MCF 10A (cell line): ENCODE measurements at regions not wholly inside any gene's neighbourhood (a gene's known extent, or its start where the extent isn't known, plus 50 kb on each side); places are given as distances from the start of the nearest gene placed in this dataset.

Source experiments
- BruUV-seq: library from RNA; stranded (reverse); fragments of 400-500 nt; replicated peaks from 2 replicates; lab custom pipeline; 2021; lab: Mats Ljungman, UMichigan
- CTCF ChIA-PET: fragments of 300-600 bp; sonication (Branson Sonifier 250); formaldehyde crosslinking; extraction: SDS; loops from one replicate; lab custom pipeline; 2021; ENCODE audit warnings: antibody characterized with exemption, inconsistent platforms; lab: Yijun Ruan, JAX
- POLR2A ChIA-PET: fragments of 300-600, 350-650 bp; sonication (Branson Sonifier 250); formaldehyde crosslinking; extraction: SDS; loops from one replicate; lab custom pipeline; 2020; ENCODE audit warnings: antibody characterized with exemption, inconsistent platforms; lab: Yijun Ruan, JAX
- DNase-seq: peaks from one replicate; pipeline ENCODE4 v3.0.0-alpha.2; 2018; ENCODE audit not compliant: unreplicated experiment
- H3K27ac Mint-ChIP-seq: one replicate; pipeline ENCODE4 v1.8.0; 2022; ENCODE audit warnings: mild to moderate bottlenecking, low read depth, mixed read lengths; ENCODE audit not compliant: unreplicated experiment
- H3K27me3 Mint-ChIP-seq: one replicate; pipeline ENCODE4 v1.8.0; 2022; ENCODE audit warnings: mixed read lengths; ENCODE audit not compliant: insufficient read depth, unreplicated experiment
- H3K36me3 Mint-ChIP-seq: one replicate; pipeline ENCODE4 v1.8.0; 2022; ENCODE audit warnings: mild to moderate bottlenecking, moderate library complexity, mixed read lengths; ENCODE audit not compliant: insufficient read depth, unreplicated experiment
- H3K4me1 Mint-ChIP-seq: one replicate; pipeline ENCODE4 v1.8.0; 2022; ENCODE audit warnings: mixed read lengths; ENCODE audit not compliant: insufficient read depth, unreplicated experiment
- H3K4me3 Mint-ChIP-seq: one replicate; pipeline ENCODE4 v1.8.0; 2022; ENCODE audit warnings: mild to moderate bottlenecking, moderate library complexity, mixed read lengths; ENCODE audit not compliant: unreplicated experiment
- H3K9me3 Mint-ChIP-seq: one replicate; pipeline ENCODE4 v1.8.0; 2022; ENCODE audit warnings: mixed read lengths; ENCODE audit not compliant: unreplicated experiment
- CTCF ChIP-seq: fragments of 200-600 bp; IDR thresholded peaks from one replicate; pipeline ENCODE4 v1.8.0; 2022; ENCODE audit warnings: antibody characterized with exemption, mild to moderate bottlenecking; ENCODE audit not compliant: unreplicated experiment
- intact Hi-C: fragments of 100-400 bp; cut with micrococcal nuclease; formaldehyde crosslinking; loops from 2 replicates; pipeline ENCODE4 v1.14.1; 2022

- no peak for TF ChIP-seq CTCF
- H3K4me1 Mint-ChIP-seq = no peaks in the 10 kb centered on the region
- POLR2A ChIA-PET = no interaction called here
- no peaks in the 10 kb centered on the region for H3K9me3 Mint-ChIP-seq
- DNase-seq = no peak
- no peaks in the 10 kb centered on the region for H3K27me3 Mint-ChIP-seq
- H3K4me3 Mint-ChIP-seq = no peak overlapping the region
- intact Hi-C loops = no loop called here
- H3K36me3 Mint-ChIP-seq = peaks cover 5% of the 10 kb centered on the region
- no TSS peak for BruUV-seq
- CTCF ChIA-PET = no interaction called here
- H3K27ac Mint-ChIP-seq = no peak overlapping the region
These were observed 62.9 kb upstream of the TEAD1 start for GRCh38 chr11:12611352-12611751.

- no TSS peak for BruUV-seq
- Mint-ChIP-seq H3K9me3 (peaks cover 7% of the 10 kb centered on the region), H3K27ac (no peak overlapping the region), H3K36me3 (no peaks in the 10 kb centered on the region), H3K27me3 (no peaks in the 10 kb centered on the region), H3K4me3 (no peak overlapping the region), H3K4me1 (no peaks in the 10 kb centered on the region)
- ChIA-PET CTCF (interaction anchor here (0.6 to 1.0 kb wide), 4 partner anchors 210 to 1283 kb away, joined by 3 read pairs; no protein-coding TSS in a partner anchor), POLR2A (no interaction called here)
- intact Hi-C loops = no loop called here
- DNase-seq = no peak
- TF ChIP-seq CTCF = no peak
These were observed 56.6 kb upstream of the TEAD1 start for GRCh38 chr11:12617632-12618031.

GRCh38 chr11:12618743-12619540, 55.3 kb upstream of the TEAD1 start:
- Mint-ChIP-seq H3K36me3 (no peaks in the 10 kb centered on the region), H3K27me3 (no peaks in the 10 kb centered on the region), H3K27ac (no peak overlapping the region), H3K4me3 (no peak overlapping the region), H3K9me3 (peaks cover 18% of the 10 kb centered on the region), H3K4me1 (no peaks in the 10 kb centered on the region)
- no peak for TF ChIP-seq CTCF
- DNase-seq = no peak
- BruUV-seq = no TSS peak
- intact Hi-C loops = no loop called here
- POLR2A ChIA-PET = no interaction called here
- CTCF ChIA-PET = interaction anchor here (0.6 to 1.0 kb wide), 2 partner anchors 21 to 288 kb away, joined by 3 read pairs; no protein-coding TSS in a partner anchor

GRCh38 chr11:12623869-12624268, 50.4 kb upstream of the TEAD1 start:
- no peaks in the 10 kb centered on the region for H3K27me3 Mint-ChIP-seq
- intact Hi-C loops = no loop called here
- H3K36me3 Mint-ChIP-seq = no peaks in the 10 kb centered on the region
- ChIA-PET CTCF (interaction anchor here (0.6 kb wide), 1 partner anchor 164 kb away, joined by 4 read pairs; no protein-coding TSS in a partner anchor), POLR2A (no interaction called here)
- BruUV-seq = no TSS peak
- no peak for TF ChIP-seq CTCF
- H3K27ac Mint-ChIP-seq = no peak overlapping the region
- H3K9me3 Mint-ChIP-seq = peaks cover 24% of the 10 kb centered on the region
- H3K4me3 Mint-ChIP-seq = no peak overlapping the region
- no peak for DNase-seq
- H3K4me1 Mint-ChIP-seq = no peaks in the 10 kb centered on the region
